MCF 10A (cell line): ENCODE measurements at regions not wholly inside any gene's neighbourhood (a gene's known extent, or its start where the extent isn't known, plus 50 kb on each side); places are given as distances from the start of the nearest gene placed in this dataset.

Source experiments
- BruUV-seq: library from RNA; stranded (reverse); fragments of 400-500 nt; replicated peaks from 2 replicates; lab custom pipeline; 2021; lab: Mats Ljungman, UMichigan
- CTCF ChIA-PET: fragments of 300-600 bp; sonication (Branson Sonifier 250); formaldehyde crosslinking; extraction: SDS; loops from one replicate; lab custom pipeline; 2021; ENCODE audit warnings: antibody characterized with exemption, inconsistent platforms; lab: Yijun Ruan, JAX
- POLR2A ChIA-PET: fragments of 300-600, 350-650 bp; sonication (Branson Sonifier 250); formaldehyde crosslinking; extraction: SDS; loops from one replicate; lab custom pipeline; 2020; ENCODE audit warnings: antibody characterized with exemption, inconsistent platforms; lab: Yijun Ruan, JAX
- DNase-seq: peaks from one replicate; pipeline ENCODE4 v3.0.0-alpha.2; 2018; ENCODE audit not compliant: unreplicated experiment
- H3K27ac Mint-ChIP-seq: one replicate; pipeline ENCODE4 v1.8.0; 2022; ENCODE audit warnings: mild to moderate bottlenecking, low read depth, mixed read lengths; ENCODE audit not compliant: unreplicated experiment
- H3K27me3 Mint-ChIP-seq: one replicate; pipeline ENCODE4 v1.8.0; 2022; ENCODE audit warnings: mixed read lengths; ENCODE audit not compliant: insufficient read depth, unreplicated experiment
- H3K36me3 Mint-ChIP-seq: one replicate; pipeline ENCODE4 v1.8.0; 2022; ENCODE audit warnings: mild to moderate bottlenecking, moderate library complexity, mixed read lengths; ENCODE audit not compliant: insufficient read depth, unreplicated experiment
- H3K4me1 Mint-ChIP-seq: one replicate; pipeline ENCODE4 v1.8.0; 2022; ENCODE audit warnings: mixed read lengths; ENCODE audit not compliant: insufficient read depth, unreplicated experiment
- H3K4me3 Mint-ChIP-seq: one replicate; pipeline ENCODE4 v1.8.0; 2022; ENCODE audit warnings: mild to moderate bottlenecking, moderate library complexity, mixed read lengths; ENCODE audit not compliant: unreplicated experiment
- H3K9me3 Mint-ChIP-seq: one replicate; pipeline ENCODE4 v1.8.0; 2022; ENCODE audit warnings: mixed read lengths; ENCODE audit not compliant: unreplicated experiment
- CTCF ChIP-seq: fragments of 200-600 bp; IDR thresholded peaks from one replicate; pipeline ENCODE4 v1.8.0; 2022; ENCODE audit warnings: antibody characterized with exemption, mild to moderate bottlenecking; ENCODE audit not compliant: unreplicated experiment
- intact Hi-C: fragments of 100-400 bp; cut with micrococcal nuclease; formaldehyde crosslinking; loops from 2 replicates; pipeline ENCODE4 v1.14.1; 2022

GRCh38 chr6:81816380-81816779 is 63.9 kb upstream of the TENT5A start:
- Mint-ChIP-seq H3K36me3 (no peaks in the 10 kb centered on the region), H3K4me1 (peaks cover 5% of the 10 kb centered on the region), H3K4me3 (no peak overlapping the region), H3K27me3 (no peaks in the 10 kb centered on the region), H3K9me3 (no peaks in the 10 kb centered on the region), H3K27ac (no peak overlapping the region)
- no TSS peak for BruUV-seq
- no peak for TF ChIP-seq CTCF
- intact Hi-C loops = no loop called here
- ChIA-PET CTCF (interaction anchor here (1.2 kb wide), 1 partner anchor 23 kb away, joined by 3 read pairs; no protein-coding TSS in a partner anchor), POLR2A (no interaction called here)
- no peak for DNase-seq

GRCh38 chr6:81814370-81815076 is 62.0 kb upstream of the TENT5A start:
- no peak for TF ChIP-seq CTCF
- Mint-ChIP-seq H3K9me3 (no peaks in the 10 kb centered on the region), H3K36me3 (no peaks in the 10 kb centered on the region), H3K27me3 (no peaks in the 10 kb centered on the region), H3K4me1 (peaks cover 5% of the 10 kb centered on the region), H3K4me3 (no peak overlapping the region), H3K27ac (no peak overlapping the region)
- DNase-seq = peak; percentile 30
- ChIA-PET POLR2A (no interaction called here), CTCF (interaction anchor here (0.5 to 0.7 kb wide), 3 partner anchors 61 to 1064 kb away, joined by 3 to 4 read pairs (median 3); no protein-coding TSS in a partner anchor)
- no TSS peak for BruUV-seq
- intact Hi-C loops = no loop called here

GRCh38 chr6:81813305-81813704 is 60.8 kb upstream of the TENT5A start:
- DNase-seq = no peak
- intact Hi-C loops = no loop called here
- Mint-ChIP-seq H3K27ac (no peak overlapping the region), H3K27me3 (no peaks in the 10 kb centered on the region), H3K36me3 (no peaks in the 10 kb centered on the region), H3K4me3 (no peak overlapping the region), H3K4me1 (peaks cover 5% of the 10 kb centered on the region), H3K9me3 (no peaks in the 10 kb centered on the region)
- CTCF ChIA-PET = no interaction called here
- BruUV-seq = no TSS peak
- no peak for TF ChIP-seq CTCF
- POLR2A ChIA-PET = no interaction called here

GRCh38 chr6:81812401-81812800 is 59.9 kb upstream of the TENT5A start:
- Mint-ChIP-seq H3K9me3 (no peaks in the 10 kb centered on the region), H3K36me3 (no peaks in the 10 kb centered on the region), H3K27me3 (no peaks in the 10 kb centered on the region), H3K4me1 (peaks cover 5% of the 10 kb centered on the region), H3K27ac (no peak overlapping the region), H3K4me3 (no peak overlapping the region)
- intact Hi-C loops = no loop called here
- ChIA-PET POLR2A (no interaction called here), CTCF (interaction anchor here (0.5 kb wide), 1 partner anchor 518 kb away, joined by 3 read pairs; no protein-coding TSS in a partner anchor)
- no peak for TF ChIP-seq CTCF
- DNase-seq = no peak
- no TSS peak for BruUV-seq
